ENCODE measurements at regions not wholly inside any gene's neighbourhood (a gene's known extent, or its start where the extent isn't known, plus 50 kb on each side); places are given as distances from the start of the nearest gene placed in this dataset.
"Not testable (repeated sequence)": the region's sequence is repeated elsewhere in the genome, so short reads cannot be mapped to it uniquely, and the experiment has no call there.

GRCh38 chr6:26234421-26235301 is 130.3 kb upstream of the BTN3A2 start:
- peak in 4 of 5 experiments; percentile 43 to 96 (median 54) for DNase-seq

- DNase-seq = peak in 1 of 5 experiments; percentile 63
Observed at GRCh38 chr6:26235302-26235670, 129.7 kb upstream of the BTN3A2 start.

- DNase-seq = not testable (repeated sequence)
Observed at GRCh38 chr6:26239415-26239814, 125.6 kb upstream of the BTN3A2 start.

- peak; percentile 14 to 98 (median 59) for DNase-seq
Observed at GRCh38 chr6:26240157-26241032, 124.6 kb upstream of the BTN3A2 start.

GRCh38 chr6:26241033-26241895 is 123.7 kb upstream of the BTN3A2 start:
- DNase-seq = peak in 3 of 5 experiments; percentile 44 to 84 (median 63)

- no peak for DNase-seq
Observed at GRCh38 chr6:26243132-26243531, 121.9 kb upstream of the BTN3A2 start.

- no peak for DNase-seq
Observed at GRCh38 chr6:26243752-26244151, 121.2 kb upstream of the BTN3A2 start.

- no peak for DNase-seq
Observed at GRCh38 chr6:26246058-26246457, 118.9 kb upstream of the BTN3A2 start.

- no peak for DNase-seq
Observed at GRCh38 chr6:26246553-26246952, 118.4 kb upstream of the BTN3A2 start.

- peak in 1 of 5 experiments; percentile 81 for DNase-seq
Observed at GRCh38 chr6:26249707-26249956, 115.4 kb upstream of the BTN3A2 start.

- DNase-seq = peak; percentile 36 to 94 (median 68)
Observed at GRCh38 chr6:26249957-26250697, 114.9 kb upstream of the BTN3A2 start.

GRCh38 chr6:26250698-26251044 is 114.3 kb upstream of the BTN3A2 start:
- DNase-seq = peak in 2 of 5 experiments; percentile 40 to 42

- DNase-seq = peak; percentile 17 to 94 (median 40)
Observed at GRCh38 chr6:26251354-26252076, 113.5 kb upstream of the BTN3A2 start.

- DNase-seq = no peak
Observed at GRCh38 chr6:26252077-26252472, 112.9 kb upstream of the BTN3A2 start.

GRCh38 chr6:26254724-26255123 is 110.3 kb upstream of the BTN3A2 start:
- DNase-seq = peak in 1 of 5 experiments; percentile 42

- DNase-seq = no peak
Observed at GRCh38 chr6:26257272-26257671, 107.7 kb upstream of the BTN3A2 start.

GRCh38 chr6:26258212-26258977 is 106.6 kb upstream of the BTN3A2 start:
- no peak for DNase-seq

- DNase-seq = no peak
Observed at GRCh38 chr6:26260110-26260637, 104.8 kb upstream of the BTN3A2 start.

- DNase-seq = no peak
Observed at GRCh38 chr6:26260725-26261490, 104.1 kb upstream of the BTN3A2 start.

- DNase-seq = no peak
Observed at GRCh38 chr6:26264547-26264946, 100.5 kb upstream of the BTN3A2 start.

Data from T-helper 2 cell (primary cell).